ENCODE measurements at regions not wholly inside any gene's neighbourhood (a gene's known extent, or its start where the extent isn't known, plus 50 kb on each side); places are given as distances from the start of the nearest gene placed in this dataset.

- TF ChIP-seq CTCF (IDR thresholded peaks at IDR 0.05 in 2 of 3, conservative IDR thresholded peaks at IDR 0.05 in 1 of 3; ENCODE audit: control insufficient read depth in 2 of 3, extremely low read depth in 1 of 3, insufficient read depth in 1 of 3, low read depth in 3 of 3, low read length in 3 of 3) (no peak), SMC3 (IDR thresholded peaks at IDR 0.05; ENCODE audit: borderline replicate concordance, low read length) (no peak), MXI1 (IDR thresholded peaks at IDR 0.05; ENCODE audit: low read depth, low read length) (no peak), EED (IDR thresholded peaks at IDR 0.05; ENCODE audit: low read depth) (no peak), FOXM1 (IDR thresholded peaks at IDR 0.05; ENCODE audit: low read depth, low read length) (no peak), PRDM15 (CRISPR knock-in tag; IDR thresholded peaks at IDR 0.05) (no peak), REST (IDR thresholded peaks at IDR 0.05; ENCODE audit: low read depth, low read length) (no peak), FOS (IDR thresholded peaks at IDR 0.05; ENCODE audit: borderline replicate concordance, extremely low read depth, insufficient read length) (no peak), E2F4 (IDR thresholded peaks at IDR 0.05; ENCODE audit: low read depth, low read length) (no peak), CHD1 (IDR thresholded peaks at IDR 0.05; ENCODE audit: low read depth, low read length) (no peak), HDAC2 (IDR thresholded peaks at IDR 0.05) (no peak), POLR2AphosphoS5 (IDR thresholded peaks at IDR 0.05; ENCODE audit: low read length) (no peak), ATF2 (IDR thresholded peaks at IDR 0.05; ENCODE audit: low read length) (no peak)
Measured at GRCh38 chr2:136696438-136696837, 68.9 kb upstream of the THSD7B start.

Data from GM12878 (cell line).